ENCODE measurements at regions not wholly inside any gene's neighbourhood (a gene's known extent, or its start where the extent isn't known, plus 50 kb on each side); places are given as distances from the start of the nearest gene placed in this dataset.

GRCh38 chr5:121189342-121190305 is 662.1 kb upstream of the FTMT start:
- Histone ChIP-seq H3K27ac (replicated peaks) (no peak overlapping the region), H3K27me3 (ENCODE audit: low read depth) (no peaks in the 10 kb centered on the region), H3K4me1 (no peaks in the 10 kb centered on the region), H3K36me3 (no peaks in the 10 kb centered on the region), H3K9me3 (replicated peaks) (no peaks in the 10 kb centered on the region), H3K4me3 (no peak overlapping the region)
- no peak for TF ChIP-seq CTCF (IDR thresholded peaks at IDR 0.05; ENCODE audit: borderline replicate concordance)
- intact Hi-C loops (cut with micrococcal nuclease) = no loop called here
- DNase-seq = no peak

GRCh38 chr5:121199216-121199999 is 652.3 kb upstream of the FTMT start:
- Histone ChIP-seq H3K36me3 (no peaks in the 10 kb centered on the region), H3K4me1 (no peaks in the 10 kb centered on the region), H3K4me3 (no peak overlapping the region), H3K27ac (replicated peaks) (no peak overlapping the region), H3K27me3 (ENCODE audit: low read depth) (no peaks in the 10 kb centered on the region), H3K9me3 (replicated peaks) (no peaks in the 10 kb centered on the region)
- TF ChIP-seq CTCF (IDR thresholded peaks at IDR 0.05; ENCODE audit: borderline replicate concordance) = no peak
- no peak for DNase-seq
- intact Hi-C loops (cut with micrococcal nuclease) = no loop called here

- Histone ChIP-seq H3K9me3 (replicated peaks) (peaks cover 25% of the 10 kb centered on the region), H3K4me3 (no peak overlapping the region), H3K27me3 (ENCODE audit: low read depth) (no peaks in the 10 kb centered on the region), H3K36me3 (no peaks in the 10 kb centered on the region), H3K4me1 (no peaks in the 10 kb centered on the region), H3K27ac (replicated peaks) (no peak overlapping the region)
- intact Hi-C loops (cut with micrococcal nuclease) = no loop called here
- no peak for DNase-seq
- TF ChIP-seq CTCF (IDR thresholded peaks at IDR 0.05; ENCODE audit: borderline replicate concordance) = no peak
Observed at GRCh38 chr5:121218086-121218485, 633.6 kb upstream of the FTMT start.

GRCh38 chr5:121221483-121221882 is 630.2 kb upstream of the FTMT start:
- H3K4me3 ChIP-seq = no peak overlapping the region
- H3K27me3 ChIP-seq (ENCODE audit: low read depth) = no peaks in the 10 kb centered on the region
- H3K4me1 ChIP-seq = no peaks in the 10 kb centered on the region
- no peak for TF ChIP-seq CTCF (IDR thresholded peaks at IDR 0.05; ENCODE audit: borderline replicate concordance)
- no peaks in the 10 kb centered on the region for H3K36me3 ChIP-seq
- DNase-seq = no peak
- H3K9me3 ChIP-seq (replicated peaks) = peaks cover 46% of the 10 kb centered on the region
- intact Hi-C loops (cut with micrococcal nuclease) = no loop called here
- H3K27ac ChIP-seq (replicated peaks) = no peak overlapping the region

GRCh38 chr5:121226765-121227164 is 624.9 kb upstream of the FTMT start:
- intact Hi-C loops (cut with micrococcal nuclease) = no loop called here
- peaks cover 70% of the 10 kb centered on the region for H3K9me3 ChIP-seq (replicated peaks)
- no peak for DNase-seq
- no peak overlapping the region for H3K27ac ChIP-seq (replicated peaks)
- no peak overlapping the region for H3K4me3 ChIP-seq
- no peaks in the 10 kb centered on the region for H3K36me3 ChIP-seq
- TF ChIP-seq CTCF (IDR thresholded peaks at IDR 0.05; ENCODE audit: borderline replicate concordance) = no peak
- H3K4me1 ChIP-seq = no peaks in the 10 kb centered on the region
- H3K27me3 ChIP-seq (ENCODE audit: low read depth) = no peaks in the 10 kb centered on the region

Measured in left ventricle myocardium inferior (tissue), 1 donor.